Hepatocyte (in vitro differentiated cells): ENCODE measurements at regions not wholly inside any gene's neighbourhood (a gene's known extent, or its start where the extent isn't known, plus 50 kb on each side); places are given as distances from the start of the nearest gene placed in this dataset.

ENCODE experiments used
- DNase-seq: peaks from one replicate; pipeline ENCODE4 v3.0.0-alpha.2; 2016; ENCODE audit warnings: low spot score
- H2AFZ ChIP-seq: fragments of 200-600 bp; sonication (generic); 2 replicates; pipeline ENCODE4 v1.6.0; 2016; ENCODE audit warnings: antibody characterized with exemption, mild to moderate bottlenecking
- H3K27ac ChIP-seq: fragments of 200-600 bp; sonication (generic); 2 replicates; pipeline ENCODE4 v1.5.1; 2016; ENCODE audit warnings: mild to moderate bottlenecking
- H3K27me3 ChIP-seq: fragments of 200-600 bp; sonication (generic); 2 replicates; pipeline ENCODE4 v1.6.1; 2016
- H3K36me3 ChIP-seq: fragments of 200-600 bp; sonication (generic); replicated peaks from 2 replicates; pipeline ENCODE4 v1.5.1; 2016; ENCODE audit warnings: low read depth; ENCODE audit not compliant: insufficient read depth
- H3K4me1 ChIP-seq: fragments of 200-600 bp; sonication (generic); 2 replicates; pipeline ENCODE4 v1.5.1; 2016; ENCODE audit warnings: mild to moderate bottlenecking, moderate library complexity; ENCODE audit not compliant: insufficient read depth
- H3K4me2 ChIP-seq: fragments of 200-600 bp; sonication (generic); 2 replicates; pipeline ENCODE4 v1.6.0; 2016
- H3K4me3 ChIP-seq: fragments of 200-600 bp; sonication (generic); 2 replicates; pipeline ENCODE4 v1.5.1; 2016; ENCODE audit warnings: mild to moderate bottlenecking
- H3K79me2 ChIP-seq: fragments of 200-600 bp; sonication (generic); 2 replicates; pipeline ENCODE4 v1.6.0; 2017; ENCODE audit warnings: mild to moderate bottlenecking
- H3K9me2 ChIP-seq: fragments of 200-600 bp; sonication (generic); replicated peaks from 2 replicates; pipeline ENCODE4 v1.6.0; 2017; ENCODE audit warnings: mild to moderate bottlenecking; ENCODE audit not compliant: insufficient read depth
- H3K9me3 ChIP-seq: fragments of 200-600 bp; sonication (generic); 2 replicates; pipeline ENCODE4 v1.5.1; 2016; ENCODE audit warnings: low read depth, mild to moderate bottlenecking
- H4K20me1 ChIP-seq: fragments of 200-600 bp; sonication (generic); 2 replicates; pipeline ENCODE4 v1.6.0; 2016; ENCODE audit warnings: mild to moderate bottlenecking; ENCODE audit not compliant: insufficient read depth, poor library complexity, severe bottlenecking
- EZH2 ChIP-seq: fragments of 200-600 bp; sonication (generic); IDR thresholded peaks from 2 replicates; pipeline ENCODE4 v1.6.1; 2016; ENCODE audit warnings: antibody characterized with exemption, mild to moderate bottlenecking, borderline replicate concordance
- EZH2phosphoT487 ChIP-seq: fragments of 200-600 bp; sonication (generic); IDR thresholded peaks from one replicate; pipeline ENCODE4 v1.6.1; 2018; ENCODE audit warnings: antibody characterized with exemption, mild to moderate bottlenecking, low read depth, moderate library complexity; ENCODE audit not compliant: unreplicated experiment, severe bottlenecking
- WGBS: methylation state at CpG from one replicate; pipeline ENCODE4 v1.1.6; 2016; ENCODE audit warnings: low lambda C conversion rate; ENCODE audit errors: missing lambda C conversion rate; 5-methylcytosine and 5-hydroxymethylcytosine counted together
- TF ChIP-seq, protein P1 (sequence below): fragments of 200-600 bp; sonication (generic); IDR thresholded peaks from 2 replicates; pipeline ENCODE4 v1.5.1; 2016; ENCODE audit warnings: antibody characterized with exemption, mild to moderate bottlenecking; ENCODE audit not compliant: poor library complexity

DNA sequence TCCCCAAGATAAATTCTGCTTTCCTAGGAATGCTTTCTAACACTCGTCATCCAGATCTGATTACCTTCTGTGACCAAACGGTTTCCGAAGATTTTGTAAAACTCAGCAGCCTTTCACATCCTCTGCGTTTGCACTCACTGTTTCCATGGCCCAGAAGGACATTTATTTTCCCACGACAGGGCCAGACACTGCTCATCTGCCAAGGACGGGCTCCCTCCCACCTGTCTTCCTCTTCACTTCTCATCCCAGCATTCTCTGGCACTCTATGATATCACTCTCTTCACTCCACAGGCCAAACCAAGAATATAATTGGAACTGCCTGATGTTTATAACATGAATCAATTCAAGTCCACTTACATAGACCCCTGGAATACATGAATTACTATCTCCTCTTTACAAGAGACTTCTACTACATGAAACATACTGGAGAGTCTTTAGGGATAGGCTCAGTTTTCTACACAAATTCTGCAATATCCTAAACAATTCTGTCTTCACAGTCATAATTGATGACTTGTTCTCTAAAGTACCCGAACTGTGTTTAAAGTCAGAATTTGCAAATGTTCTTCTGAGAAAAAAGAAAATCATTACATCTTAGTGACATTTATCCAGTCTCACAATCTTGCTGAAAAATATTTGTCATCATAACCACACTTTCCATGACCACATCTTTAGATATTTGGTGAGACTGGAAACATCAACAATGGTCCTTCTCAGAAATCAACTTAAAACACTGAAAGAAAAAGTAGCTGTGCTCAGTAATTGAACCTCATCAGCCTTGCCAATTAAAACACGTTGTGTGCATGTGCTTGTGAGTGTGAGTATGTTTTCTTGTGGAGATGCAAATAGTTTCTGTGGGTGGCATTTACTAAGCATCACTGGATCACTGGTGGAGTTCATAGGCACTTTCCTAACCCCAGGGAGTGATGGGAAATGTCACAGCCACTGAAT lies 79.5 kb upstream of the PRSS58 start:
- Histone ChIP-seq H3K27me3 (peaks cover 4% of the 10 kb centered on the region), H3K4me2 (no peak overlapping the region), H3K9me2 (no peaks in the 10 kb centered on the region), H3K9me3 (no peaks in the 10 kb centered on the region), H4K20me1 (no peaks in the 10 kb centered on the region), H3K4me3 (no peak overlapping the region), H3K27ac (no peak overlapping the region), H3K4me1 (no peaks in the 10 kb centered on the region), H3K79me2 (no peaks in the 10 kb centered on the region), H3K36me3 (no peaks in the 10 kb centered on the region), H2AFZ (no peak overlapping the region)
- no peak for DNase-seq
- 84% methylated on average over 8 of the region's 8 CpGs for WGBS
- TF ChIP-seq EZH2: no peak
- TF ChIP-seq EZH2phosphoT487: no peak
- TF ChIP-seq, protein P1, sequence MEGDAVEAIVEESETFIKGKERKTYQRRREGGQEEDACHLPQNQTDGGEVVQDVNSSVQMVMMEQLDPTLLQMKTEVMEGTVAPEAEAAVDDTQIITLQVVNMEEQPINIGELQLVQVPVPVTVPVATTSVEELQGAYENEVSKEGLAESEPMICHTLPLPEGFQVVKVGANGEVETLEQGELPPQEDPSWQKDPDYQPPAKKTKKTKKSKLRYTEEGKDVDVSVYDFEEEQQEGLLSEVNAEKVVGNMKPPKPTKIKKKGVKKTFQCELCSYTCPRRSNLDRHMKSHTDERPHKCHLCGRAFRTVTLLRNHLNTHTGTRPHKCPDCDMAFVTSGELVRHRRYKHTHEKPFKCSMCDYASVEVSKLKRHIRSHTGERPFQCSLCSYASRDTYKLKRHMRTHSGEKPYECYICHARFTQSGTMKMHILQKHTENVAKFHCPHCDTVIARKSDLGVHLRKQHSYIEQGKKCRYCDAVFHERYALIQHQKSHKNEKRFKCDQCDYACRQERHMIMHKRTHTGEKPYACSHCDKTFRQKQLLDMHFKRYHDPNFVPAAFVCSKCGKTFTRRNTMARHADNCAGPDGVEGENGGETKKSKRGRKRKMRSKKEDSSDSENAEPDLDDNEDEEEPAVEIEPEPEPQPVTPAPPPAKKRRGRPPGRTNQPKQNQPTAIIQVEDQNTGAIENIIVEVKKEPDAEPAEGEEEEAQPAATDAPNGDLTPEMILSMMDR: no peak

GRCh38 chr7:142334806-142335205 lies 76.9 kb upstream of the PRSS58 start:
- no peak for TF ChIP-seq EZH2
- Histone ChIP-seq H3K79me2 (no peaks in the 10 kb centered on the region), H3K4me2 (no peak overlapping the region), H3K27me3 (peaks cover 14% of the 10 kb centered on the region), H3K36me3 (no peaks in the 10 kb centered on the region), H3K4me3 (no peak overlapping the region), H3K4me1 (no peaks in the 10 kb centered on the region), H3K27ac (no peak overlapping the region), H2AFZ (no peak overlapping the region), H3K9me3 (no peaks in the 10 kb centered on the region), H4K20me1 (no peaks in the 10 kb centered on the region), H3K9me2 (no peaks in the 10 kb centered on the region)
- WGBS: 100% methylated on average over 1 of the region's 1 CpG
- DNase-seq: no peak

GRCh38 chr7:142334236-142334635 lies 76.4 kb upstream of the PRSS58 start:
- no peaks in the 10 kb centered on the region for H3K36me3 ChIP-seq
- no peak for DNase-seq
- H3K4me3 ChIP-seq: no peak overlapping the region
- no peaks in the 10 kb centered on the region for H3K4me1 ChIP-seq
- H3K9me2 ChIP-seq: no peaks in the 10 kb centered on the region
- no peak overlapping the region for H3K4me2 ChIP-seq
- H4K20me1 ChIP-seq: no peaks in the 10 kb centered on the region
- no peak overlapping the region for H3K27ac ChIP-seq
- no peak for TF ChIP-seq EZH2
- TF ChIP-seq EZH2phosphoT487: no peak
- TF ChIP-seq, protein P1: no peak
- H3K27me3 ChIP-seq: peaks cover 14% of the 10 kb centered on the region
- no peak overlapping the region for H2AFZ ChIP-seq
- H3K79me2 ChIP-seq: no peaks in the 10 kb centered on the region
- no peaks in the 10 kb centered on the region for H3K9me3 ChIP-seq
- WGBS: 77% methylated on average over 2 of the region's 2 CpGs

GRCh38 chr7:142332421-142332820 lies 74.6 kb upstream of the PRSS58 start:
- DNase-seq: no peak
- no peaks in the 10 kb centered on the region for H3K9me2 ChIP-seq
- no peak overlapping the region for H3K27ac ChIP-seq
- H3K4me3 ChIP-seq: no peak overlapping the region
- no peak overlapping the region for H2AFZ ChIP-seq
- no peaks in the 10 kb centered on the region for H3K9me3 ChIP-seq
- peaks cover 14% of the 10 kb centered on the region for H3K27me3 ChIP-seq
- H3K4me2 ChIP-seq: no peak overlapping the region
- H4K20me1 ChIP-seq: no peaks in the 10 kb centered on the region
- H3K79me2 ChIP-seq: no peaks in the 10 kb centered on the region
- H3K4me1 ChIP-seq: no peaks in the 10 kb centered on the region
- no peaks in the 10 kb centered on the region for H3K36me3 ChIP-seq
- TF ChIP-seq EZH2phosphoT487 (no peak), EZH2 (no peak)
- TF ChIP-seq, protein P1: no peak
- WGBS: 88% methylated on average over 6 of the region's 6 CpGs
